Osteoblast (primary cell): ENCODE measurements at regions not wholly inside any gene's neighbourhood (a gene's known extent, or its start where the extent isn't known, plus 50 kb on each side); places are given as distances from the start of the nearest gene placed in this dataset.

Experiments used
- DNase-seq: peaks from one replicate; pipeline ENCODE4 v3.0.0; 2011; ENCODE audit warnings: low spot score, mixed read lengths; ENCODE audit not compliant: insufficient read length; ENCODE audit errors: missing footprints
- H2AFZ ChIP-seq: 2 replicates; pipeline ENCODE4 v1.6.0; 2011; ENCODE audit warnings: mild to moderate bottlenecking, low read length
- H3K27ac ChIP-seq: 2 replicates; pipeline ENCODE4 v1.5.1; 2011; ENCODE audit warnings: mild to moderate bottlenecking, low read depth, low read length, moderate library complexity
- H3K27me3 ChIP-seq: 2 replicates; pipeline ENCODE4 v1.6.0; 2012; ENCODE audit warnings: mild to moderate bottlenecking, control low read depth, inconsistent platforms, low read length, moderate library complexity; ENCODE audit not compliant: insufficient read depth
- H3K36me3 ChIP-seq: 2 replicates; pipeline ENCODE4 v1.5.1; 2011; ENCODE audit warnings: mild to moderate bottlenecking, low read length, control low read depth, moderate library complexity; ENCODE audit not compliant: insufficient read depth
- H3K4me1 ChIP-seq: 2 replicates; pipeline ENCODE4 v1.5.1; 2011; ENCODE audit warnings: mild to moderate bottlenecking, low read length, control low read depth, moderate library complexity; ENCODE audit not compliant: insufficient read depth
- H3K4me2 ChIP-seq: 2 replicates; pipeline ENCODE4 v1.6.0; 2011; ENCODE audit warnings: mild to moderate bottlenecking, low read length; ENCODE audit not compliant: insufficient read depth
- H3K4me3 ChIP-seq: fragments of 200-600 bp; sonication (generic); 3 replicates; pipeline ENCODE4 v1.5.1; 2012; ENCODE audit warnings: mild to moderate bottlenecking, low read length, inconsistent platforms; ENCODE audit not compliant: insufficient read depth
- H3K79me2 ChIP-seq: 2 replicates; pipeline ENCODE4 v1.6.0; 2012; ENCODE audit warnings: mild to moderate bottlenecking, low read length, control low read depth, inconsistent platforms; ENCODE audit not compliant: insufficient read depth
- H3K9me3 ChIP-seq: 2 replicates; pipeline ENCODE4 v1.5.1; 2011; ENCODE audit warnings: low read depth, low read length, control low read depth
- H4K20me1 ChIP-seq: 2 replicates; pipeline ENCODE4 v1.6.0; 2012; ENCODE audit warnings: mild to moderate bottlenecking, low read length, control low read depth; ENCODE audit not compliant: insufficient read depth
- TF ChIP-seq, protein P1 (sequence below): IDR thresholded peaks from 2 replicates; pipeline ENCODE4 v1.5.1; 2011; ENCODE audit warnings: mild to moderate bottlenecking, low read depth, low read length, moderate library complexity; ENCODE audit errors: extremely low read depth

DNA sequence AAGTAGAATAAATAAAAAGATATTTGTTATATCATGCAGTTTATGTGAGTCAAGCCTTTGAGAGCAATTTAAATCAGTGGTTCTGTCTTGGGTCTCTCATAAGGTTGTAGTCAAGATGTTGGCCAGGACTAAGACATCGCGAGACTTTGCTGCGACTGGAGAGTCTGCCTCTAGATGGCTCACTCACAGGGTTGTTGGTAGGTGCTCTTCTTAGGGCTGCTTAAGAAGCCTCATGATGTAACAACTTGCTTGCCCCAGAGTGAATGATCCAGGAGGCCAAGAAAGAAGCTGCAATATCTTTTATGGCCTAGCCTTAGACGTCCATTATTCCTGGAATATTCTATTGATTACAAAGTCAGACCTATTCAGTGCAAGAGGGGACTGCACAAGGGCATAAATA, 73.1 kb upstream of the CACHD1 start:
- peaks cover 8% of the 10 kb centered on the region for H3K27me3 ChIP-seq
- no peak for DNase-seq
- H3K9me3 ChIP-seq: no peaks in the 10 kb centered on the region
- H3K27ac ChIP-seq: no peak overlapping the region
- H3K4me1 ChIP-seq: no peaks in the 10 kb centered on the region
- H4K20me1 ChIP-seq: no peaks in the 10 kb centered on the region
- no peaks in the 10 kb centered on the region for H3K36me3 ChIP-seq
- H2AFZ ChIP-seq: no peak overlapping the region
- no peak overlapping the region for H3K4me3 ChIP-seq
- TF ChIP-seq, protein P1, sequence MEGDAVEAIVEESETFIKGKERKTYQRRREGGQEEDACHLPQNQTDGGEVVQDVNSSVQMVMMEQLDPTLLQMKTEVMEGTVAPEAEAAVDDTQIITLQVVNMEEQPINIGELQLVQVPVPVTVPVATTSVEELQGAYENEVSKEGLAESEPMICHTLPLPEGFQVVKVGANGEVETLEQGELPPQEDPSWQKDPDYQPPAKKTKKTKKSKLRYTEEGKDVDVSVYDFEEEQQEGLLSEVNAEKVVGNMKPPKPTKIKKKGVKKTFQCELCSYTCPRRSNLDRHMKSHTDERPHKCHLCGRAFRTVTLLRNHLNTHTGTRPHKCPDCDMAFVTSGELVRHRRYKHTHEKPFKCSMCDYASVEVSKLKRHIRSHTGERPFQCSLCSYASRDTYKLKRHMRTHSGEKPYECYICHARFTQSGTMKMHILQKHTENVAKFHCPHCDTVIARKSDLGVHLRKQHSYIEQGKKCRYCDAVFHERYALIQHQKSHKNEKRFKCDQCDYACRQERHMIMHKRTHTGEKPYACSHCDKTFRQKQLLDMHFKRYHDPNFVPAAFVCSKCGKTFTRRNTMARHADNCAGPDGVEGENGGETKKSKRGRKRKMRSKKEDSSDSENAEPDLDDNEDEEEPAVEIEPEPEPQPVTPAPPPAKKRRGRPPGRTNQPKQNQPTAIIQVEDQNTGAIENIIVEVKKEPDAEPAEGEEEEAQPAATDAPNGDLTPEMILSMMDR: no peak
- H3K79me2 ChIP-seq: no peaks in the 10 kb centered on the region
- H3K4me2 ChIP-seq: no peak overlapping the region

DNA sequence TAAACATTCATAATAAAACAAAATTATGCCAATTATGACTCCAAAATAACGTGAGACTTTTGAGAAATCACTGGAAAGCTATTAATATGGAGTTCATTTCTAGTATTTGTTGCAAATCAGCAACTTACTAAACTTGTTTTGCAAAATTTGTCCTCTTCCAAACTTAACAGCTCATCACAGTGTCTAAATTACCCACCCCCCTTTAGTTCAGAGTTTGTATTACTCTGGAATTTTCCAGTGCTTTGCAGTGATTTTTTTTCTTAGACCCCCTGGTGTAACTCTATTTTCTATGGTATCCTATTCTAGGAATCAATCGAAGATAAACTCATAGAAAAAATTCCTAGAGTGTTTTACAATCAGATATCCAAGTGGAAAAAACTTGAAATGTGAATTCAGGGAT, 72.4 kb upstream of the CACHD1 start:
- Histone ChIP-seq H4K20me1 (no peaks in the 10 kb centered on the region), H3K4me2 (no peak overlapping the region), H3K9me3 (no peaks in the 10 kb centered on the region), H3K27me3 (peaks cover 8% of the 10 kb centered on the region), H3K79me2 (no peaks in the 10 kb centered on the region), H3K4me1 (no peaks in the 10 kb centered on the region), H2AFZ (no peak overlapping the region), H3K4me3 (no peak overlapping the region), H3K36me3 (no peaks in the 10 kb centered on the region), H3K27ac (no peak overlapping the region)
- DNase-seq: no peak
- TF ChIP-seq, protein P1: no peak

GRCh38 chr1:64398936-64399335, 71.0 kb upstream of the CACHD1 start:
- Histone ChIP-seq H3K4me3 (no peak overlapping the region), H3K79me2 (no peaks in the 10 kb centered on the region), H3K9me3 (no peaks in the 10 kb centered on the region), H3K4me2 (no peak overlapping the region), H3K27ac (no peak overlapping the region), H4K20me1 (no peaks in the 10 kb centered on the region), H2AFZ (no peak overlapping the region), H3K36me3 (no peaks in the 10 kb centered on the region), H3K27me3 (peaks cover 8% of the 10 kb centered on the region), H3K4me1 (no peaks in the 10 kb centered on the region)
- TF ChIP-seq, protein P1: no peak
- DNase-seq: no peak

- peaks cover 8% of the 10 kb centered on the region for H3K27me3 ChIP-seq
- no peaks in the 10 kb centered on the region for H3K4me1 ChIP-seq
- H3K4me3 ChIP-seq: no peak overlapping the region
- H3K4me2 ChIP-seq: no peak overlapping the region
- H3K9me3 ChIP-seq: no peaks in the 10 kb centered on the region
- H2AFZ ChIP-seq: no peak overlapping the region
- TF ChIP-seq, protein P1: no peak
- H3K79me2 ChIP-seq: no peaks in the 10 kb centered on the region
- DNase-seq: no peak
- H3K36me3 ChIP-seq: no peaks in the 10 kb centered on the region
- no peak overlapping the region for H3K27ac ChIP-seq
- no peaks in the 10 kb centered on the region for H4K20me1 ChIP-seq
These were observed 68.6 kb upstream of the CACHD1 start for GRCh38 chr1:64401285-64401684.
